ENCODE measurements at regions not wholly inside any gene's neighbourhood (a gene's known extent, or its start where the extent isn't known, plus 50 kb on each side); places are given as distances from the start of the nearest gene placed in this dataset.
"Not testable (repeated sequence)": the region's sequence is repeated elsewhere in the genome, so short reads cannot be mapped to it uniquely, and the experiment has no call there.

DNA sequence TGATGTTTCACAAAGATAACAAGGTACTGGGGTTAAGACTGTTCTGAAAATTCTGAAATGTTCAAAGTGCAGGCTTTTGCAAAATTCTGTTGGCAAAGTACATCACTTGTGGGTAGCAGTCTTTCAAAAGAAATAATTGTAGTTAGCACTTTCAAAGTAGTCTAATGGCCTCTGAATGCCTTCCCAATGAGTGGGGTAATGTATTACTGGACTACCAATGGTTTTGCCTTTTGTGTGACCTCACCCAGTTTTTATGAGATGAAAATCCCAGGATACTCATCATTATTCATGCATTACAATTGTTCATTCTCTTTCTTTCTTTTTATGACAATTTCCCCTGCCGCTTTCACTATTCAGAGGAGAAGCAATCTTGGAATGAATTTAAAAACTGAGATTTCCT, 686.1 kb downstream of the GLUD2 start:
- DNase-seq, result no peak

DNA sequence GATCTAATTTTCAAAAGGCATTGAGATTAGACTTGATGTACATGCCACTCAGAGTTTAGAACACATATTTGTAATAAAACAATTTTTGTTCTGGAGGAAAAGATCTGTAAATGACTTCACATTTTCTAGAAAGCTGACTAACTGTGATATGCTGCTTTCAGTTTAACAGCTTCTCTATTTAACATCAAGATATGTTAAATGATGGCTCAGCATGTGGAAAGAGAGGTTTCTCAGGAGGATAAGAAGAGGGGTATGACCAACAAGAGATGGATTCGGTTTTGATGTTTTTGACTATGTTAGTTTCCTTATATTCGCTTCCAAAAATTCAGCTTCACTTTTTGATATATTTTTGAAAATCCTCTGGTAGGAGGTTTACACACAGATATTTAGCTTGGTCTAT, 698.7 kb downstream of the GLUD2 start:
- no peak for DNase-seq

DNA sequence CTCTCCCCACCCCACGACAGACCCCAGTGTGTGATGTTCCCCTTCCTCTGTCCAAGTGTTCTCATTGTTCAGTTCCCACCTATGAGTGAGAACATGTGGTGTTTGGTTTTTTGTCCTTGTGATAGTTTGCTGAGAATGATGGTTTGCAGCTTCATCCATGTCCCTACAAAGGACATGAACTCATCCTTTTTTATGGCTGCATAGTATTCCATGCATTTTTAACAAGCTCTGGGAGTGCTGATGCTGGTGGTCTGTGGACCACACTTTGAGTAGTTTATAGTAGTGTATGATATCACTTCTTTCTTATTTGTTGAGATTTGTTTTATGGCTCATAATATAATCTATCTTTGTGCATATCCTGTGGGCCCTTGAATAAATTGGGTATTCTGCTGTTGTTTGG, 706.2 kb downstream of the GLUD2 start:
- DNase-seq, result not testable (repeated sequence)

DNA sequence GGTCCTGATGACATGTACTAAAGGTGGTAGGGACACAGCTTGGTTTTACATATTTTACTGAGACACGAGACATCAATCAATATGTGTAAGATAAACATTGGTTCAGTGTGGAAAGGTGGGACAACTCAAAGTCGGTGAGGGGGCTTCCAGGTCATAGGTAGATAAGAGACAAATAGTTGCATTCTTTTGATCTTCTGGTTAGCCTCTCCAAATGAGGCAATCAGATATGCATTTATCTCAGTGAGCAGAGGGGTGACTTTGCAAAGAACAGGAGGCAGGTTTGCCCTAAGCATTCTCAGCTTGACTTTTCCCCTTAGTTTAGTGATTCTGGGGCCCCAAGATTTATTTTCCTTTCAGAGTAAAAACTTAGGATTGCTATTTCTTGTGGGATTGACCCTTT, 706.9 kb downstream of the GLUD2 start:
- DNase-seq, result no peak

DNA sequence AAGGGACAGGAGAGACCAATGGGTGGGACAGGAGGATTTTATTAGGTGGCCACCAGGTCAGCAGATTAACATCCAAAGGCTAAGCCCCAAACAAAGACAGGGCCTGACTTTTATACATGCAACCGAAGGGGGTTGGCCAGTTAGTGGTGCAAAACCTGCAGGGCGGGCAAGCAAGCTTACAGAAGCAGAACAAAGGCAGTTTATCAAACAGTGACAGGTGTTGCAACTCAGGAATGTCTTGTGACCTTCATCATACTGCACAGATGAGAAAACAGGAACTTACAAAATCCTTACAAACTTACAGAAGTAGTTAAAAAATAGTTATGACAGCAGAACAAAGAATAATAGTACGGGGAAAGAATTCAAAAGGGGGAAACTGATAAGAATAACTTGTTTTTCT, 708.1 kb downstream of the GLUD2 start:
- no peak for DNase-seq

DNA sequence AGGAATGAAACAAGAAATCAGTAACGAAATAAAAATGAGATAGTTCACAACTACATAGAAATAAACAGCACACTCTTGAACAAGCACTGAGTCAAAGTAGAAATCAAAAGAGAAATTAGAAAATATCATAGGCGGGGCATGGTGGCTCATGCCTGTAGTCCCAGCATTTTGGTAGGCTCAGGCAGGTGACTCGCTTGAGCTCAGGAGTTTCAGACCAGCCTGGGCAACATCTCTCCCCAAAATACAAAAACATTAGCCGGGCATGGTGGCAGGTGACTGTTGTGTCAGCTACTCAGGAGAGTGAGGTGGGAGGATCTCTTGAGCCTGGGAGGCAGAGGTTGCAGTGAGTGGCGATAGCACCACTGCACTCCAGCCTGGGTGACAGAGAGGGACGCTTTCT, 714.4 kb downstream of the GLUD2 start:
- no peak for DNase-seq

DNA sequence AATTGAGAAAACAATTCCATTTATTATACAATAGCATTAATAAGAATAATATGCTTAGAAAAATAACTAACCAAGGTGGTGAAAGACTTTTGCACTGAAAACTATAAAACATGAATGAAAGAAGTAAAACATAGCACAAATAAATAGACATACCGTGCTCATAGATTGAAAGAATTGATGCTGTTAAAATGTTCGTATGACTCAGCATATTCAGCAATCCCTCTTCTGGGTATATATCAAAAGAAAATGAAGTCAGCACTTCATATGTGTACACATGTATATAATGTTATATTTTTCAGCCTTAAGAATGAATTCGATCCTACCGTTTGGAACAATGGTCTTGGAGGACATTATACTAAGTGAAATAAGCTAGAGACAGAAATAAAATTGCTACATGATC, 716.3 kb downstream of the GLUD2 start:
- no peak for DNase-seq

DNA sequence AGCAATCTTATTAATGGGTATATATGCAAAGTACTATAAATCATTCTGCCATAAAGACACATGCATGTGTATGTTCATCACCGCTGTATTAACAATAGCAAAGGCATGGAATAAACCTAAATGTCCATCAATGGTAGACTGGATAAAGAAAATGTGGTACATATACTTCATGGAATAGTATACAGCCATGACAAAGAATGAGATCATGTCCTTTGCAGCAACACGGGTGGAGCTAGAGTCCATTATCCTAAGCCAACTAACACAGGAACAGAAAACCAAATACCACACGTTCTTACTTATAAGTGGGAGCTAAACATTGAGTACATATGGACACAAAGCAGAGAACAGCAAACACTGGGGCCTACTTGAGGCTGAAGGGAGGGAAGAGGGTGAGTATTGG, 720.8 kb downstream of the GLUD2 start:
- not testable (repeated sequence) for DNase-seq

DNA sequence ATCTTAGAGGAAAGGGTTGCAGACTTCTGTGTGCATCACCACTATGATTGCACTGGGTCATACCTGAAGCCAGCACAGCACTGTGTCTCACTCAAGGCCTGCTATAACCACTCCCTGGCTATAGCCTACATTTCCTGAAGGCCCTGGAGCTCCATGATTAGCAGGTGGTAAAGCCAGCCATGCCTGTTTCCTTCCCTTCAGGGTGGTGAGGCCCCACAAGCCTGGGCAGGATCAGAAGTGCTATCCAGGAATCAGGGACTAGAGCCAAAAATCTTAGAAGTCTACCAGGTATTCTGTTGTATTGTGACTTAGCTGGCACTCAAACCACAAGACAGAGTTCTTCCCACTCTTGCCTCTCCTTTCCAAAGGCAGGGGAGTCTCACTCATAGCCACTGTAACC, 734.6 kb downstream of the GLUD2 start:
- no peak for DNase-seq

DNA sequence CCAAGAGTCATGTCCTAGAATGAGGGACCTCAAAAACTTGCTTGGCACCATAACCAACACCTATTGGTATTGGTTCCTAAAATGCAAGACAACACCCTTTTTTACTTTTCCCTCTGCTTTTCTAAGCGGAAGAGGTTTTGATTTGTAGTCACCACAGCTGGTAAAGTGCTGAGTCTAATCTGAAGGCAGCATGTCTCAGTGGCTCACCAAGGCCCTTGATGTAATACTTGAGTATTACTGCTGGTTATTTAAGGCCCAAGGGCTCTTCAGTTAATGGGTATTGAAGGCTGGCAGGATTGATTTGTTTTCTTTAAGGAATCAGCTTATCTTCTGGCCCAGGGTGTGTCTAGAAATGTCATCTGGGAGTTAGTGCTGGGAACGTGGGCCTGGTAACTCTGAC, 735.1 kb downstream of the GLUD2 start:
- DNase-seq, result no peak

DNA sequence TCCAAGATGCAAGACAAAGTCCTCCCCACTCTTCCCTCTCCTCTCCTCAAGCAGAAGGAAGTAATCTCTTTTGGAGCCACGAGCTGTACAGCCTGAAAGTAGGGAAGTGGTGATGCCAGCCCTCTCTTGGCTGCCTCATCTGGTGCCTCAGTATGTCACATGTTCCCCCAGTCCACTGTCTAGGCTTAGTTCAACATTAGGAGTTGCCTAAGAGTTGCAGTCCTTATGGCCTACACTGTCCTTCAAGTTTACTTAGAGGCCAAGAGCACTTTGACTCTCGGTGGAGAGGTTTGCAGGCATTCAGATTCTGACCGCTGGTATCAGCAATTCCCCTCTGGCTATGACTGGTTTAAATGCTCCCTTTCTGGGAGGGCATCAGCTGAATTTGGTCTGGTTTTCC, 735.6 kb downstream of the GLUD2 start:
- DNase-seq, result no peak

DNA sequence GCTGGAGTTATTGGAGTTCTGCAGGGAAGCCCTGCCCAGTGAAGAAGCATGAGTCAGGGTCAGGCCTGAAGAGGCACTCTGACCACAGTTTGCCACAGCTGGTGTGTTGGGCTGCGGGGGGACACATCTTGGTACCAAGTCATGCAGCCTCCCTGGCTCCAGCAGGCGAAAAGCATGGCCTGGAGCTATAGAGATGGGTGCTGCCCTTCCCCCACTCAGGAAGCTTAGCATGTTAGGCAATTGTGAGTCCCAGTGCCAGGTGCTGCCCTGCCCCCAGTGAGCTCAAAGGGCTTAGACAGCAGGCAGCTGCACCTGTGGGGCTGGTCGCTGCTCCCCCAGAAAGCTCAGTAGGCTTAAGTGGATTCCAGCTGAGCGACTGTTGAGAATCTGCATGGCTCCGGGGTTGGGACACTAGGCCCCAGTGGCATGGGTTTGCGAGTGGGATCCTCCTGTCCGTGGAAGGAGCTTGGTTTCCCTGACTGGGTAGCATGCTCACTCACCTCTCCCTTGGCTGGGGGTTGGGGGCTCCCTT, 755.5 kb downstream of the GLUD2 start:
- DNase-seq, result no peak

DNA sequence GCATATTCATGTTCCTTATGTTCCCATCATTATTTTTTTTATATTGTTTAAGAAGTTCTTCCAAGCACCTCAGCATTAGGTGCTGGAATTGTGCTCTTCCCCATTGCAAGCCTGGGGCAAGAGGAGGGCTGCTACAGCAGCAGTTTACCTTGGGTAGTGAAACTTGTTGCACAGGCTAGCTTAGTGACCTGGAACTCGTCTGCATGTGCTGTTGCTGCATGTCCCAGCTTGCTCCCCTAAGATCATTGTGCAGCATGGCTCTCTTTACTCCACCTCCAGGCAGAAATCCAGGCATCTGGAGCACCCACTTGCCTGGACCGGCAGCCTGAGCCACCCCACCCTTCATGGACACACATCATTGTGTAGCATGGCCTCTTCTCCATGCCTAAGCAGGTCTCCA, 776.0 kb downstream of the GLUD2 start:
- DNase-seq, result no peak

DNA sequence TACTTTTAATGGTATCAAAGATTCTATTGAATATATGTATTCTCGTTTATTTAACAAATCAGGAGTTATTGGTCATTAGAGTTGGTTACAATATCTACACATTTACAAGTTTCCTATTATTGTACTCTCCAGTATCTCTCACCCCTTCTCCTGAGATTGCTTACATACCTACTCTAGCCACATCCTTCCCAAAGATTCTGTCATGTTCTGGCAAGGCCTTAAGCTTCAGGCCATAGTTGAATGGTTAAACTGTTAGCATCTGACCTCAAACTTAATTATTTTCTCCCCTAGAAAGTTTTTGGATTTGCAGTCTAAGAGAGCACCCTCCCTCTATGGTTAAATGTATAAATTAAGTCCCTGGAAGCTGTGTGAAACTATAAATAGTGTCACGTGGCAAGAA, 784.2 kb downstream of the GLUD2 start:
- no peak for DNase-seq

DNA sequence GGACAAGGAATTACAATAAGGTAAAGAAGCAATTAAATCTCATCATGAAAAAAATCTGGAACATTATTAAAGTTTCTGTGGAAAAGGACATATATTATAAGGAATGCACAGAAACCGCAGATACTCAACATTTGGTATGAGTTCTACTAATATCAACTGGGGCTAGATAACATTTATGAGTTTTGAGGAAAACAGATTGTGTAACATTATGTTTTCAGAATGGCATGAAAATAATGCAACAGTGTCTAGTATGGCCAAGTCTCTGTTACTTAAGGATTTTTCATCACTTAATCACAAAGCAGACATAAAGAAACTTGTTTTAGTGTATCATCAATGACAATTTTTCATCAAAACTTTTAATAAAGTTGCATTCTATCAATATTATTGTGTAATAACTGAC, 785.0 kb downstream of the GLUD2 start:
- no peak for DNase-seq

DNA sequence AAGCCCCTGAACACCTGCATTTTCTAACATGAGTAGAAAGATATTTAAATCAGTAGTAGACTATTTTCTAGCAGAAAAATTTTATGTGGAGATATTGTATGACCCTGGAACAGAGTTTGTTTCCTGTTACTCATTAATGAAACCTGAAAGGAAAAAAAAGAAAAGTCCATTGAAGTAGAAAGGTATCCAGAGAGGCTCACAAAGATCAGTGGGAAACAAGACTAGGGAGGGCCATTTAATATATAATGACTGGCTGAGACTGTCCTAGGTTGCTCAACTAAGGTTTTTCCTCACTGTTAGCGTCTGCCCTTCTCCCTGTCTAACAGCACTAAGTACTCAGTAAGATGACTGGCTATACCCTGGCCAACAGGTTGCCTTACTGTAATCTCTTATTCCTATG, 788.6 kb downstream of the GLUD2 start:
- DNase-seq, result no peak

DNA sequence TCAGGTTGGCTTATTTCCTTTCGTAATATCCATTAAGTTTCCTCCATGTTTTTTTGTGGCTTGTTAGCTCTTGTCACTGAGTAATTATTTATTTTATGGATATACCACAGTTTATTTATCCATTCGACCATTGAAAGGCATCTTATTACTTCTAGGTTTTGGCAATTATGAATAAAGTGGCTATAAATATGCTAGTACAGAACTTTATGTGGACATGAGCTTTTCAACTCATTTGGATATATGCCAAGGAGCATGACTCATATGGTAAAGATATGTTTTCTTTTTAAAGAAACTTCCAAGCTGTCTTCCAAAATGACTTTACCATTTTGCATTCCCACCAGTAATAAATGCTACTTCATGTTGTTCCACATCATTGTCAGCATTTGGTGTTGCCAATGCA, 803.6 kb downstream of the GLUD2 start:
- no peak for DNase-seq

DNA sequence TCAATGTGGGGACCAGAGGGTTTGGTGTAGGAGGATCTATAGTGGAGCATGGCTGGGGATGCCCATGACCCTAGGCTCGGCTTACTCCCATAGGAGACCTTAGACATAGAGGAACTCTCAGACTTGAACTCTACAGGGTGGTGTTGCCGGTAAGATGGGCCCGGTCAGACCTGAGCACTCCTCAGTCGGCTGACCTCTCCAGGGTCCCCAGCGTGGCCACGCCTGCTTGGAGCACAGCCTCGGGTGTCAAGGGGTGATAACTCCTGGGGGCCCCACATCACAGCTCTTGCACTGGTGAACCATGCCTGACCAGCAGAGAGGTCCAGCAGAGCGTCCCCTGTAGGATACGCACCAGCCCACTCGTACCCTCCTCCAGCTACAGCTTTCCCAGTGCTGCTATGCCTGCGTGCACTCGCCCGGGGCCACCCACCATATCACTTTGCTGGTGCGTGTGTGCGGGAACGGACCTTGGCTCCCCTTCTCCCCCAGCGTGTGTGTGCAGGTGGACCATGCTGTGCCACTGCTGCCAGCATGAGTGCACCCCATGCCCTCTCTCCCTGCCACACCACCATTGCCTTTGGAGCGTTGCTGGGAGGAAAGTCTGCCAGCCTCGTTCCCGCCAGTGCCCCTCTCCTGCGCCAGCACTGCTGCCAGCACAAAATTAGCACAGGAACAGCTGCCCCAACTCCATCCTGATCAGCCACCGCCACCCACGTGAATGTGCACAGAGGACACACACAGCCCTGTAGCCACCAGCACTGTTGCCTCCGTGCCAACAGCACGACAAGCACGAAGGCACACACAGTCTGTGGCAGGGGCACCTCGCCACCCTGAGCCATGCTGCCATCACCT, 806.6 kb downstream of the GLUD2 start:
- DNase-seq, result no peak

DNA sequence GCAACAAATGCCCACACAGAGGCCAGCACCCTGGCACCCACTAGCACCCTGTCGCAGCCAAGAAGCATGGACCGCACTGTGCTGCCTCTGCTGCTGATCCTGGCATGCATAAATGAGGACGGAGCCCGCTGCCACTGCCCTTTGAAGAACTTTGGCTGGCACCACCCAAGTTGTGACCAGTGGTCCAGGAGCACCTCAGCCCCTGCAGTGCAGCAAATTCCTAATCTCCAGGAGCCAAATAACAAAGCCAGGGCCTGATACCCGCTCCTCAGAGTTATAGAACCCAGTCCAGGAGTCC, 807.2 kb downstream of the GLUD2 start:
- DNase-seq, result no peak

DNA sequence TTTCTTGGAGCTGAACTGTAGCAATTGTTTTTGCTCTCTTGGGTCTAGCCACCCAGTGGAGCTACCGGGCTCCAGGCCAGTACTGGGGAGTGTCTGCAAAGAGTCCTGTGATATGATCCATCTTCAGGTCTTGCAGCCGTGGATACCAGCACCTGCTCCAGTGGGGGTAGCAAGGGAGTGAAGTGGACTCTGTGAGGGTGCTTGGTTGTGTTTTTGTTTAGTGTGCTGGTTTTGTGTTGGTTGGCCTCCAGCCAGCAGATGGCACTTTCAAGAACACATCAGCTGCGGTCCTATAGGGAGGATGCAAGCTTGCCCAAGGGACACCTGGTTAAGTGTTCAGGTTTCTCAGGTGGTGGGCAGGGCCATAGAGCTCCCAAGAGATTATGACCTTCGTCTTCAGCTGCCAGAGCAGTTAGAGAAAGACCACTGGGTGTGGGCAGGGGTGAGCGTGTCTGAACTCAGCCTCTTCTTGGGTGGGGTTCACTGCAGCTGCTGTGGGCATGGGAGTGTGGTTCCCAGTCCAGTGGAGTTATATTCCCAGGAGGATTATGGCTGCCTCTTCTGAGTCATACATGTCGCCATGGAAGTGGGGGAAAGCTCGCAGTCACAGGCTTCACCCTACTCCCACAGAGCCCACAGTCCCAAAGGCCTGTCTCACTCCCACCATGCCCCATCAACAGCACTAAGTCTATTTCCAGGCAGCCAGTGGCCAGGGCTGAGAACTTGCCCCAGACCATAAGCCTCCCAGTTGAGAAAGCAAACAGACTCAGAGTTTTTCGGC, 811.6 kb downstream of the GLUD2 start:
- no peak for DNase-seq

DNA sequence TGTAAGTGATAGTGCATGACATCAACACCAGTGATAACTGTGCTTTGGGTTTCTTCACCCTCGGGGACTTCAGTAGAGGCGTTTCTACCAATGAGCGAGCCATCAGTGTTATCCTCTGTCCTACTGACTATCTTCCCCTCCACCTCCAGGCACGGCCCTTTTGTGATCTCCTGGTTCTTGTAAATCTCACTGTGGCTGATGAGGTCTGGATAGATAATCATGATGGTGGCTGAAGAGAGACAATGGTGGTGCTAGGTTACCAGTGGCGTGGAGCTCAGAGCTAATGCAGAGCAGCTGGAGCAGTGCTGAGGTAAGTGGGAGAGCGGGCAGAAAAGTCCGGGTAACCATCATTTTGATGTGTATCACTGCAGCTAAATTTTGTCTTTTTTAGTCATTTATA, 816.6 kb downstream of the GLUD2 start:
- no peak for DNase-seq

DNA sequence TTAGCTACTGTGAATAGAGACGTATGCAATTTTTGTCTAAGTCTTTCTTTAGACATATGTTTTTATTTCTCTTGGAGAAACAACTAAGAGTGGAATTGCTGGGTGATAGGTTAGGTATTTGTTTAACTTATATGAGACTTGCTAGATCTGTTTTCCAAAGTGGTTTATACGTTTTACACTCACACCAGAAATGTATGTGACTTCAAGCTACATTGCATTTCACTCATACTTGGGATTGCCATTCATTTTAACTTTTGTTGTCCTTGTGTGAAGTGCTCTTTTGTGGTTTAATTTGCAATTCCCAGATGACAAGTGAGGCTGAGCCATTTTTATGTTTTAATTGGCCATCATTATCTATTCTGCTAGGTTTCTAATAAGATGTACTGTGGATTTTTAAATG, 817.2 kb downstream of the GLUD2 start:
- no peak for DNase-seq

DNA sequence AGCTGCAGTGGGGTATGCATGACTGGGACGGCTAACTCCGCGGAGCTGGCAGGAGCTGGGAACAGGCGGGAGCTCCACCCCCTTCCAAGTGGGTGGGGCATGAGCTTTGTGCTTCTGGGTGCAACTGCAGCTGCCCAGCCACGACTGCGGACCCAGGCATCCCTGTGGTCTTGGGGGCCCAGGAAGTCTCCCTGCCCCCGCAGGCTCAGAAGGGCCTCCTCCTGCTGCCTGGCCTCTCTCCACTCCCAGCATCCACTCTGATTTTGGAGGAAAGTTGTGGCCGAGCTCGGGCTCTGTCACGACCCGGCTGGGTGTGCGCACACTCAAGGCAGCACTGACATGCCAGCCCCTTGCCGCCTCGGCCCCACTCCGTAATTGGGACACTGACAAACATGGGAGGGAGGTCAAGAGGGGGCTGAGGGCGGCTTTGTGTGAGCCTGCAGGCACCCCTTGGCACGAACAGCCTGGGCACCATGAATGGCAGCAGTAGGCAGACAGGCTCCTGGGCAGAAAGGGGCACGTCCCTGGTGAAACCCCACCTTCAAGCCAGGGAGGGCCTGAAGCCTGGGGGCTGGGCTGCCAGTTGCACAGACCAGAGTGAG, 822.6 kb downstream of the GLUD2 start:
- DNase-seq, result no peak

DNA sequence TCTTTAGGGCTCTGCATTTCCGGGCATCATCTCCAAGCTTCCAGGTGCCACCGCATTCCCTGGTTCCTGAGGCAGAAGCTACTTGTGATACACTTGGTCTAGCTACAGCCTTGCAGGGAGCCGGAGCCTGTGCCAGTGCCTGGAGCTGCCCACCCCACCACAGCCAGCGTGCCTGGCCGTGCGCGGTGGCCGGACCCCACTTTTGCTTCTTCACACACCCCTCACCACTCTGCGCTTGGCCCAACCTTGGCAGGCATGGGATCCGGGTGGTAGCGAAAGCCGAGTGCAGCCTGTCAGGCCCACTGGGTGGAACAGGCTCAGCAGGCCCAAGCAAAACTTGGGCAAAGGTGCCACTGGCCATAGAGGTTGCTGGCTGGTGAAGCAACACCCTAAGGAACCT, 823.7 kb downstream of the GLUD2 start:
- no peak for DNase-seq

All from suppressor macrophage treated with lipopolysaccharide for 1 hour (primary cell).